HCT116 (cell line): ENCODE measurements at regions not wholly inside any gene's neighbourhood (a gene's known extent, or its start where the extent isn't known, plus 50 kb on each side); places are given as distances from the start of the nearest gene placed in this dataset.

ENCODE experiments used
- ATAC-seq: fragments of 200-7000 bp; cut with Tn5 transposase; 2 replicates; pipeline ENCODE4 v1.9.1; 2020; ENCODE audit warnings: mild to moderate bottlenecking, moderate library complexity
- BruUV-seq: library from RNA; stranded (reverse); fragments of 400-500 nt; replicated peaks from 2 replicates; lab custom pipeline; 2021; lab: Mats Ljungman, UMichigan
- CTCF ChIA-PET: fragments of 300-600 bp; sonication (Branson Sonifier 250); formaldehyde crosslinking; loops from one replicate; lab custom pipeline; 2021; ENCODE audit warnings: antibody characterized with exemption; lab: Charles Lee
- POLR2A ChIA-PET: fragments of 300-600, 350-600 bp; sonication (Branson Sonifier 250); formaldehyde crosslinking; loops from one replicate; lab custom pipeline; 2021; ENCODE audit warnings: antibody characterized with exemption; lab: Charles Lee
- RAD21 ChIA-PET, 2 experiments: fragments of 300-600 bp; sonication (Branson Sonifier 250); formaldehyde crosslinking; loops; one replicate each; lab custom pipeline; 2023; ENCODE audit warnings: low total read pairs in 2 of 2; ENCODE audit not compliant: uncharacterized antibody in 2 of 2, unreplicated experiment in 2 of 2, low non-redundant PET in 1 of 2; lab: Charles Lee
- DNase-seq: peaks from one replicate; pipeline ENCODE4 v3.0.0-alpha.2; 2010; ENCODE audit warnings: low read depth, low spot score
- H2AFZ ChIP-seq: fragments of 200-600 bp; shearing (Covaris generic), sonication (generic); 2 replicates; pipeline ENCODE4 v1.6.1; 2017; ENCODE audit warnings: low read depth, mixed run types, mixed read lengths, antibody characterized with exemption, low read length; ENCODE audit not compliant: poor library complexity, severe bottlenecking
- H3K27ac ChIP-seq: 2 replicates; pipeline ENCODE4 v1.5.1; 2012; ENCODE audit warnings: low read depth, low read length
- H3K27me3 ChIP-seq: fragments of 200-600 bp; sonication (generic); 2 replicates; pipeline ENCODE4 v1.6.1; 2016; ENCODE audit warnings: mixed run types, low read length, mixed read lengths; ENCODE audit not compliant: insufficient read depth
- H3K36me3 ChIP-seq, 2 experiments: fragments of 200-500 bp in 1 of 2; fragments of 200-600 bp in 1 of 2; sonication (Bioruptor generic) in 1 of 2; sonication (generic) in 1 of 2; 2 replicates each; pipeline versions ENCODE4 v1.5.1 to v1.6.1; 2014 to 2016; ENCODE audit warnings: low read length in 2 of 2, inconsistent platforms in 1 of 2, mixed read lengths in 1 of 2, mixed run types in 1 of 2; ENCODE audit not compliant: insufficient read depth in 2 of 2, control insufficient read depth in 1 of 2
- H3K4me1 ChIP-seq, 2 experiments: fragments of 200-600 bp in 1 of 2; sonication (generic) in 1 of 2; 2 replicates each; pipeline versions ENCODE4 v1.5.1 to v1.6.1; 2012 to 2017; ENCODE audit warnings: low read length in 2 of 2, inconsistent platforms in 1 of 2, mild to moderate bottlenecking in 1 of 2, mixed read lengths in 1 of 2, mixed run types in 1 of 2, moderate library complexity in 1 of 2; ENCODE audit not compliant: insufficient read depth in 2 of 2, control insufficient read depth in 1 of 2
- H3K4me2 ChIP-seq: fragments of 200-600 bp; sonication (generic); 2 replicates; pipeline ENCODE4 v1.6.1; 2017; ENCODE audit warnings: mixed run types, low read length, mixed read lengths
- H3K4me3 ChIP-seq, 2 experiments: fragments of 200-600 bp in 1 of 2; sonication (generic) in 1 of 2; replicated peaks in 1 of 2; 2 replicates each; pipeline ENCODE4 v1.5.1; 2011 to 2016; ENCODE audit warnings: low read length in 2 of 2, control low read depth in 1 of 2, low read depth in 1 of 2, mild to moderate bottlenecking in 1 of 2, mixed read lengths in 1 of 2, mixed run types in 1 of 2
- H3K79me2 ChIP-seq: fragments of 200-600 bp; sonication (generic); 2 replicates; pipeline ENCODE4 v1.6.1; 2017; ENCODE audit warnings: mild to moderate bottlenecking, mixed run types, low read length, moderate library complexity, mixed read lengths; ENCODE audit not compliant: insufficient read depth
- H3K9ac ChIP-seq: fragments of 200-600 bp; sonication (generic); 2 replicates; pipeline ENCODE4 v1.6.1; 2016; ENCODE audit warnings: low read length, mixed read lengths
- H3K9me2 ChIP-seq: fragments of 200-600 bp; sonication (generic), shearing (Covaris generic); 2 replicates; pipeline ENCODE4 v1.6.1; 2017; ENCODE audit warnings: mixed run types, mild to moderate bottlenecking, moderate library complexity; ENCODE audit not compliant: insufficient read depth
- H3K9me3 ChIP-seq, 2 experiments: fragments of 200-500 bp in 1 of 2; fragments of 200-600 bp in 1 of 2; sonication (Bioruptor generic) in 1 of 2; sonication (generic) in 1 of 2; 2 replicates each; pipeline ENCODE4 v1.6.1; 2014 to 2017; ENCODE audit warnings: low read length in 2 of 2, mixed read lengths in 2 of 2, inconsistent platforms in 1 of 2, low read depth in 1 of 2, mild to moderate bottlenecking in 1 of 2, mixed run types in 1 of 2, moderate library complexity in 1 of 2; ENCODE audit not compliant: control insufficient read depth in 1 of 2, insufficient read depth in 1 of 2
- H4K20me1 ChIP-seq: fragments of 200-600 bp; sonication (generic), shearing (Covaris generic); 2 replicates; pipeline ENCODE4 v1.6.1; 2017; ENCODE audit warnings: mixed run types, mild to moderate bottlenecking, moderate library complexity; ENCODE audit not compliant: insufficient read depth
- CTCF ChIP-seq, 3 experiments: fragments of 200-600 bp in 1 of 3; sonication (generic) in 1 of 3; IDR thresholded peaks in 2 of 3; conservative IDR thresholded peaks in 1 of 3; 2 replicates each; pipeline ENCODE4 v1.5.1; 2012 to 2017; ENCODE audit warnings: low read depth in 2 of 3, low read length in 2 of 3, antibody characterized with exemption in 1 of 3, borderline replicate concordance in 1 of 3, control low read depth in 1 of 3, mild to moderate bottlenecking in 1 of 3, mixed read lengths in 1 of 3, mixed run types in 1 of 3, moderate library complexity in 1 of 3; ENCODE audit not compliant: insufficient read depth in 1 of 3
- POLR2AphosphoS5 ChIP-seq: IDR thresholded peaks from 2 replicates; pipeline ENCODE4 v1.6.1; 2011; ENCODE audit warnings: mild to moderate bottlenecking, low read depth, low read length, moderate library complexity
- REST ChIP-seq: IDR thresholded peaks from 2 replicates; pipeline ENCODE4 v1.6.1; 2012; ENCODE audit warnings: low read depth
- TCF7L2 ChIP-seq: IDR thresholded peaks from 2 replicates; pipeline ENCODE4 v1.7.0; 2011; ENCODE audit warnings: borderline replicate concordance, inconsistent platforms; ENCODE audit not compliant: insufficient read depth, insufficient read length; ENCODE audit errors: extremely low read depth
- YY1 ChIP-seq: IDR thresholded peaks from 2 replicates; pipeline ENCODE4 v1.6.1; 2011; ENCODE audit warnings: low read length, low read depth, moderate library complexity, mild to moderate bottlenecking; ENCODE audit not compliant: insufficient replicate concordance; ENCODE audit errors: extremely low read depth
- intact Hi-C: fragments of 100-400 bp; cut with micrococcal nuclease; formaldehyde crosslinking; loops from 2 replicates; pipeline ENCODE4 v1.10.0; 2022

- Histone ChIP-seq H3K9me2 (no peaks in the 10 kb centered on the region), H3K27me3 (peaks cover 3% of the 10 kb centered on the region; the same call in 1 of the 2 replicates), H3K9me3 (no peaks in the 10 kb centered on the region), H3K4me3 (no peak overlapping the region), H2AFZ (no peak overlapping the region), H4K20me1 (no peaks in the 10 kb centered on the region), H3K4me2 (no peak overlapping the region), H3K4me1 (no peaks in the 10 kb centered on the region), H3K27ac (no peak overlapping the region), H3K36me3 (no peaks in the 10 kb centered on the region), H3K79me2 (no peaks in the 10 kb centered on the region), H3K9ac (no peak overlapping the region)
- TF ChIP-seq REST, result no peak
- no peak for TF ChIP-seq CTCF (IDR thresholded peaks at IDR 0.05 in 2 of 3, conservative IDR thresholded peaks at IDR 0.05 in 1 of 3; ENCODE audit: borderline replicate concordance in 1 of 3, insufficient read depth in 1 of 3, low read depth in 2 of 3, low read length in 2 of 3)
- TF ChIP-seq YY1, result no peak
- no peak for TF ChIP-seq POLR2AphosphoS5
- no peak for TF ChIP-seq TCF7L2
- BruUV-seq, result no TSS peak
- RAD21 ChIA-PET, result no interaction called here
- CTCF ChIA-PET, result no interaction called here
- intact Hi-C loops, result no loop called here
- DNase-seq (no peak), ATAC-seq (no peak)
- POLR2A ChIA-PET, result no interaction called here
Observed at GRCh38 chr3:24986612-24987011, 441.5 kb upstream of the RARB start.
